ENCODE measurements at regions not wholly inside any gene's neighbourhood (a gene's known extent, or its start where the extent isn't known, plus 50 kb on each side); places are given as distances from the start of the nearest gene placed in this dataset.

GRCh38 chr11:90525962-90526361, 303.1 kb upstream of the CHORDC1 start:
- CTCF ChIA-PET = no interaction called here
- intact Hi-C loops (cut with micrococcal nuclease; ENCODE audit: unreplicated experiment) = no loop called here

GRCh38 chr11:90512846-90513245, 290.0 kb upstream of the CHORDC1 start:
- DNase-seq (ENCODE audit: low read depth, low spot score) (no peak), ATAC-seq (no peak)
- TF ChIP-seq POLR2AphosphoS5 (IDR thresholded peaks at IDR 0.05; ENCODE audit: low read depth, low read length) (no peak), CTCF (IDR thresholded peaks at IDR 0.05) (no peak), SIN3A (IDR thresholded peaks at IDR 0.05; ENCODE audit: borderline replicate concordance, insufficient read depth, low read depth, low read length) (no peak), TCF7L2 (IDR thresholded peaks at IDR 0.05; ENCODE audit: low read depth, low read length) (no peak), REST (IDR thresholded peaks at IDR 0.05; ENCODE audit: insufficient read depth in 1 of 2, low read depth in 2 of 2, low read length in 1 of 2) (no peak)
- H3K27ac ChIP-seq (ENCODE audit: low read length) = no peak overlapping the region
- H3K4me3 ChIP-seq (ENCODE audit: low read depth in 2 of 2, low read length in 2 of 2) = no peak overlapping the region
- H3K27me3 ChIP-seq (ENCODE audit: control insufficient read depth, insufficient read depth, low read length) = no peaks in the 10 kb centered on the region
- no TSS peak for BruUV-seq (replicated peaks)
- CTCF ChIA-PET = no interaction called here
- no peaks in the 10 kb centered on the region for H3K4me1 ChIP-seq (ENCODE audit: control insufficient read depth, insufficient read depth, low read length)
- POLR2A ChIA-PET = no interaction called here
- no peaks in the 10 kb centered on the region for H3K9me3 ChIP-seq (ENCODE audit: control insufficient read depth, insufficient read depth, low read depth, low read length)
- intact Hi-C loops (cut with micrococcal nuclease; ENCODE audit: unreplicated experiment) (no loop called here), in situ Hi-C loops (cut with HindIII; ENCODE audit: low pct_unique_long_range_greater_than_20kb, low sequenced_read_pairs) (no loop called here)
- H3K36me3 ChIP-seq (ENCODE audit: control insufficient read depth, insufficient read depth, low read length) = no peaks in the 10 kb centered on the region

More at GRCh38 chr11:90525962-90526361, 303.1 kb upstream of the CHORDC1 start:
- no peaks in the 10 kb centered on the region for H3K36me3 ChIP-seq (ENCODE audit: control insufficient read depth, insufficient read depth, low read length)
- no peak overlapping the region for H3K27ac ChIP-seq (ENCODE audit: low read length)
- ATAC-seq (no peak), DNase-seq (ENCODE audit: low read depth, low spot score) (no peak)
- no TSS peak for BruUV-seq (replicated peaks)
- no peak overlapping the region for H3K4me3 ChIP-seq (ENCODE audit: low read depth in 2 of 2, low read length in 2 of 2)
- H3K9me3 ChIP-seq (ENCODE audit: control insufficient read depth, insufficient read depth, low read depth, low read length) = no peaks in the 10 kb centered on the region
- no peak for TF ChIP-seq REST (IDR thresholded peaks at IDR 0.05; ENCODE audit: insufficient read depth in 1 of 2, low read depth in 2 of 2, low read length in 1 of 2)
- POLR2A ChIA-PET = no interaction called here
- H3K4me1 ChIP-seq (ENCODE audit: control insufficient read depth, insufficient read depth, low read length) = no peaks in the 10 kb centered on the region
- H3K27me3 ChIP-seq (ENCODE audit: control insufficient read depth, insufficient read depth, low read length) = no peaks in the 10 kb centered on the region
- in situ Hi-C loops (cut with HindIII; ENCODE audit: low pct_unique_long_range_greater_than_20kb, low sequenced_read_pairs) = no loop called here
